HPDE6-E6E7 (cell line): ENCODE measurements at regions not wholly inside any gene's neighbourhood (a gene's known extent, or its start where the extent isn't known, plus 50 kb on each side); places are given as distances from the start of the nearest gene placed in this dataset.
"Not testable (repeated sequence)": the region's sequence is repeated elsewhere in the genome, so short reads cannot be mapped to it uniquely, and the experiment has no call there.

Experiments
- DNase-seq: peaks from one replicate; pipeline ENCODE4 v3.0.0; 2011; ENCODE audit warnings: missing footprints; ENCODE audit errors: extremely low spot score

DNA sequence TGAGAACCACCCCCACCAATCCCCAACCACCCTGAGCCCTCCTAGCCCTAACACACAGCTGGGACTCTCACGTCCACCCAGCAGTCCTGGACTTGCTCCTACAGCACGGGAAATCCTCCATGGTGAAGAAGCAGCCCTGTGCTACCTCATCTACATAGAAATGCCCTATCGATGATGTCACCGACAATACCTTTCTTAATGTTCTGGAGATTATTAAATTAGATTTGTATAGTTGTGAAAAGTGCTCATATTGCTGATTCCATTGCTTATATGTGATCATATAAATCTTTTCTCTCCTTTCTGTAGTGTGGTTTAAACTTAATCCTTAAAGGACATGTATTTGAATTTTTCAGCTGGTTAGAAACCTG lies 97.1 kb downstream of the PPIAL4G start:
- not testable (repeated sequence) for DNase-seq

DNA sequence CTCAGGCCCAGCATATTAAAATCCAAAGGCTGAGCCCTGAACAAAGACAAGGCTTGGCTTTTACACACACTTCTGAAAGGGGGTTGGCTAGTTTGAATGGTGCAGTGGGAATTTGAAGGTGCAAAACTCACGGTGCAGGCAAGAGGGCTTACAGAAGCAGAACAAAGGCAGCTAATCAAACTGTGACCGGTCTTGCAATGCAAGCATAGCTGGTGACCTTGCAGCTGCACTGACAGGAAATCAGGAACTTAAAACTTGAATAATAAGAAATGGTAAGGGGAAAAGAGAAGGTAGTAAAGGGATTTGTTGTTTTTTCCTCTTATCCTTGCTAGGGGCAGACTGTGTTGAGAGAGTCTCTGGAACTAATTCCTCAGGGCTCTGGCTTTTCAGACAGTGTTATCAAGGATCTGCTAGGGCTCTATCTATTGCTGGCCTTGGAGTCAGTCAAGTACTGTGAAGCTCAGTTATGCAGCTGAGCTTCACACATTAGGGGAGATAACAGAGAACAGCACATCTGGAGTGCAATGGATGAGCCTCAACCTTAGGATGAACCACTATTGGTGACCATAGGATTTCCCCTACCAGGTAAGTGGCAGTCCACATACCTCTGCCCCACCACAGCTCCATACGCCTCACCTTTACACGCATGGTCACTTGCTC lies 97.6 kb downstream of the PPIAL4G start:
- DNase-seq = no peak

DNA sequence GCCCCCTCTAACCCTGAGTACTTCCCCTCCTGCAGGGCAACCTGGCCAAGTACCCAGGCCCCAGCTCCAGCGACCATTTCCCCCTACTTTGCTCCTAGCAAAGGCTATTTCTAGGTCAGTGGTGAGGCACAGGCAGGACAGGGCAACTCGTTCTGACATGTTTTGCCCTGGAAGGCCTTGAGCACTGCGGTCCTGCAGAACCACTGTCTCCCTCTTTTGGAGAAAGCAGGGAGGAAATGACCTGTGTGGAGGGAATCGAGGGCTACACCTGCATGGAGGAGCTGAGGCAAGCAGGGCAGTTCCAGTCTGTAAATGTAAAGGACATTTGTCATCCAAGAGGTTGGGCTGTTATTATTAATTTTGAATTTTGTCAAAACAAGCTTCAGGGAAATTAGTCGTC lies 99.1 kb downstream of the PPIAL4G start:
- DNase-seq = peak; percentile 34

- DNase-seq = no peak
These were observed 103.4 kb downstream of the PPIAL4G start for GRCh38 chr1:148379697-148380096.

DNA sequence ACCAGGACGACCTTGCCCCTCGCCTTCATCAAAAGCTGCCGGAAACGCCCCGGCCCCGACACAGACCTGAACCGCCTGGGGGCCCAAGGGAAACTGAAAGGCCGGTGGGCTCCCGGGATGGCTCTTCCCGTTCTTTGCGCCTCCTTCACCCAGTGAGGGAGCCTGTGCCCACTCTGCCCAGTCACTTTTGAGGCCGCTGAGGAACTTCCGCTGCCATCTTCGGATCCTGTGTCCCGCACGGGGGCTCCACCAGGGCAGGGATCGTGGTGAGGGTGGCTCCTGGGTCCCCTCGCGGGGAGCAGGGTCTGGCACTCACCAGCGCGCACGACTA lies 104.0 kb downstream of the PPIAL4G start:
- DNase-seq = no peak

GRCh38 chr1:148377992-148378391 lies 105.1 kb downstream of the PPIAL4G start:
- DNase-seq = not testable (repeated sequence)

GRCh38 chr1:148377045-148377444 lies 106.1 kb downstream of the PPIAL4G start:
- not testable (repeated sequence) for DNase-seq

GRCh38 chr1:148374101-148374500 lies 109.0 kb downstream of the PPIAL4G start:
- no peak for DNase-seq

GRCh38 chr1:148373192-148373925 lies 109.7 kb downstream of the PPIAL4G start:
- DNase-seq = no peak

DNA sequence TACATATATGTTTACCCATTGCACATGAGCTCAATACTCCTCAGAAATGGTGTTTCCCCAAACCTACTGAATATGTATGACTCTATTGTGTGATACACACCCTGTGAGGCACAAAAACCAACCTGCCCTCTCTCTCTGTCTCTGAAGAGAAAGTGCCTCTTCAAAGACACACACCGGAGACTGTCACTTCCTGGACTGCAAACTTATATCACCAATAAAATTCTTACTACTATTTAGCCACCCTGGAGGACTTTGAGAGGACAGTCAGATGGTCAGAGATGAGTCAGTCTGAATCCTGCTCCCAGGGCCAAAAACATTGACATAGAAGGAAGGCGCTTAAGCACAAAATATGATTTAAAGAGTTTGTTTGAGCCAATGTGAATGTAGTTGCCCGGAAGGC lies 110.4 kb downstream of the PPIAL4G start:
- no peak for DNase-seq

- DNase-seq = not testable (repeated sequence)
These were observed 110.9 kb downstream of the PPIAL4G start for GRCh38 chr1:148372051-148372726.

DNA sequence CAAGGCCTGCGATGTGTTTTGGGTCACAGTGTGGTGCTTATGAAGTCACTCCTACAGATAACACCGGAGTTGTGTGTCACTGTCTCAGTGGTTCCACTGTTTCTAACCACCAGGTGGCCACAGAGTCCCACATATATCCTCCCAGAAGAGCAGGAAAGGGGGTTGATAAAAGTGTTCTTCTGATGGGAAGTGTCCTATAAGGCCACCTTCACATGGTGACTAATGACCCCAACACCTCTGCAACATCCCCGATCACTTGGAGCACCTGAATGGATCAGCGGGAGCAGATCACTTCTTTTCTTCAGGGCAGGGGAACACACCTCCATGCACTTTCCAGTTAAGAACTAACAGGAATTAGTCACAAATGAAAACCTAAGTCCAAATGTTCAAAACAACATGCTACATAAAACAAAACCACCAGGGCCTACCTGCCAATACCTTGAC lies 111.5 kb downstream of the PPIAL4G start:
- not testable (repeated sequence) for DNase-seq

- not testable (repeated sequence) for DNase-seq
These were observed 112.4 kb downstream of the PPIAL4G start for GRCh38 chr1:148370661-148371060.

GRCh38 chr1:148367596-148367995 lies 115.5 kb downstream of the PPIAL4G start:
- DNase-seq = no peak

DNA sequence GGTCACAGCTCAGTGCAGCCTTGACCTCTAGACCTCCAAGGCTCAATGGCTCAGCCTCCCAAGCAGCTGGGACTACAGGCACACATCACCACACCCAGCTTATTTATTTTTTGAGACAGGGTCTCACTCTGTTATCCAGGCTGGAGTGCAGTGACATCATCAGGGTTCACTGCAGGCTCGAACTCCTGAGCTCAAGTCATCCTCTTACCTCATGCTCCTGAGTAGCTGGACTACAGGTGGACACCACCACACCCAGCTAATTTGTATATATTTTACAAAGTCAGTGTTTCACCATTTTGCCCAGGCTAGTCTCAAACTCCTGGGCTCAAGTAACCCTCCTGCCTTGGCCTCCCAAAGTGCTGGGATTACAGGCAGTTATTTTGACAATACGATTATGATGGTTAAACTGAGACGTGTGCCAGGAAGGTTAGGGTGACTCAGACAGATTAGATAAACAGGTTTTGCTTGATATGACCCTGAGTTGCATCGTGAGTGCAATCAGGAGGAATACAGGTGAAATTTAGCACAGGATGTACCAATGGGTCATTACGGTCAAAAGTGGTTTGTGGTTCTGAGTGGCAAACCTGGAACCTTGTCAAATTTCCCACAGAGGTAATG lies 116.9 kb downstream of the PPIAL4G start:
- not testable (repeated sequence) for DNase-seq

GRCh38 chr1:148365151-148365550 lies 118.0 kb downstream of the PPIAL4G start:
- not testable (repeated sequence) for DNase-seq

DNA sequence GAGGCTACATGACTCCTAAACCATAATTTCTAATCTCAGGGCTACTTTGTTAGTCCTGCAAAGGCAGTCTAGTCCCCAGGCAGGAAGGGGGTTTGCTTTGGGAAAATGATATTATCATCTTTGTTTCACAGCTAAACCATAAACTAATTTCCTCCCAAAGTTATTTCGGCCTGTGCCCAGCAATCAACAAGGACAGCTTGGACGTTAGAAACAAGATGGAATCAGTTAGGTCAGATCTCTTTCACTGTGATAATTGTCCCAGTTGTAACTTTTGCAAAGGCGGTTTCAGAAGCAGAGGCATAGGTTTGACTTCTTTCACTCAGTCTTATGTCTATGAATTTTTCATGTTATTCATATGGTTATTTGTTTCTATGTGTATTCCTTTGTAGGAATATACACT lies 119.1 kb downstream of the PPIAL4G start:
- not testable (repeated sequence) for DNase-seq

DNA sequence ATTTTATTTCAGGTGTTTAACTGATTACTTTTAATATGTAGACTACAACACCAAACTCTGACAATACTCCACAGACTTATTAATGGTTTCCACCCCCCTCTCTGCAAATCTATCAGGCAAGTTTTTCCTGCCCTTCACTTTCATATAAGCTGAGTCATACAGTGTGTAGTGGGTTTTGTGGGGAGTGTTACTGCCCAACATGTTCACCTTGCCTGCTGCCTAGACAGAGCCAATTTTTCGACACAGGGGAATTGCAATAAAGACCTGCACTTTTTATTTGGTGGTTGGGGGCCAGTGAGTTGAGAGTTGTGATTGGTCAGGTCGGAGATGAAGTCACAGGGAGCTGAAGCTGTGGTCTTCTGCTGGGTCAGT lies 119.7 kb downstream of the PPIAL4G start:
- DNase-seq = no peak

DNA sequence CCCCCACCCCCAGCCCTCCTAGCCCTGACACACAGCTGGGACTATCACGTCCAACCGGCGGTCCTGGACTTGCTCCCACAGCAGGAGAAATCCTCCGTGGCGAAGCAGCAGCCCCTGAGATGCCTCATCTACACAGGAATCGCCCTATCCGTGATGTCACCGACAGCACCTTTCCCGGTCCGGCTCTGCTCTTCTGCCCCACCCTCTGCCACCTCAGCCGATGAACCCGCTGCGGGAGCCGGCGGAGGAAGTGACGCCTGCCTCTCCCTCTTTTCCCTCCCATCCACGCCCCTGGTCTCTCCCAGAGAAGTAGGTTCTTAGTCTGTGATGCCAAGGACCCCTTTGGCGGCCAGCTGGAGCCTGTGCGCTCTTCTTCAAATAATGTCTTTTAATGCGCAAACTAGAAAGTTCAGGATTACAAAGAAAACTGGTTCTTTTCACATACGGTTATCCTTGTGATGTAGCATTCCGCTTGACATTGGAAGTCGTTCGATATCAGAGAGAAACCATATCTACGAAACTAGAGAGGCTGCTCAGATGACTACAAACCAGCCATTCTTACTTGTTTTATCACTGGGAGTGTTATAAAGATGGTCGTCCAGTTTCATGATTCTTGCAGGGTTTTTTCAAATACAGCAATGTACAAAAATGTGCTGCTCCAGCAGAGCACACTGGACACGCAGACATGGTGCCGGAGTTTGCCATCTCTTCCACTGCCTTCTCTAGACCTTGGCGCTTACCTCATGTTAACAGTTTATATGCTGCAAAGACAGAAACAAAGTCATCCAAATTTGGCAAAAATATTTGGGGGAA lies 120.3 kb downstream of the PPIAL4G start:
- peak; percentile 64 for DNase-seq

DNA sequence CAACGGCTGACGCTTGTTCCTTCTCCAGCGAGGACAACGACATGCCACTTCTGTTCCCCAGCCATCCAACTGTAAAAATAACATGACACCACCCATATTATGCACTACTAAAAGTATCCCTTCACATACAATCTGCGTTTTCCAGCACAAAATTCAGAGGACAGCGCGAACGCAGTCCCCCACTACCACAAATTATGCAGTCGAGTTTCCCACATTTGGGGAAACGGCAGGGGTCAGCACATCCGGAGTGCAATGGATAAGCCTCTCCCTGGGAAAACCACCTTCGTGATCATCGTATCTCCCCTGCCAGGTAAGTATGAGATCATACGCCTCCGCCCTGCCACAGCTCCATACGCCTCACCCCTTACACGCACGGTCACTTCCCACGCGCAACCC lies 120.9 kb downstream of the PPIAL4G start:
- no peak for DNase-seq

DNA sequence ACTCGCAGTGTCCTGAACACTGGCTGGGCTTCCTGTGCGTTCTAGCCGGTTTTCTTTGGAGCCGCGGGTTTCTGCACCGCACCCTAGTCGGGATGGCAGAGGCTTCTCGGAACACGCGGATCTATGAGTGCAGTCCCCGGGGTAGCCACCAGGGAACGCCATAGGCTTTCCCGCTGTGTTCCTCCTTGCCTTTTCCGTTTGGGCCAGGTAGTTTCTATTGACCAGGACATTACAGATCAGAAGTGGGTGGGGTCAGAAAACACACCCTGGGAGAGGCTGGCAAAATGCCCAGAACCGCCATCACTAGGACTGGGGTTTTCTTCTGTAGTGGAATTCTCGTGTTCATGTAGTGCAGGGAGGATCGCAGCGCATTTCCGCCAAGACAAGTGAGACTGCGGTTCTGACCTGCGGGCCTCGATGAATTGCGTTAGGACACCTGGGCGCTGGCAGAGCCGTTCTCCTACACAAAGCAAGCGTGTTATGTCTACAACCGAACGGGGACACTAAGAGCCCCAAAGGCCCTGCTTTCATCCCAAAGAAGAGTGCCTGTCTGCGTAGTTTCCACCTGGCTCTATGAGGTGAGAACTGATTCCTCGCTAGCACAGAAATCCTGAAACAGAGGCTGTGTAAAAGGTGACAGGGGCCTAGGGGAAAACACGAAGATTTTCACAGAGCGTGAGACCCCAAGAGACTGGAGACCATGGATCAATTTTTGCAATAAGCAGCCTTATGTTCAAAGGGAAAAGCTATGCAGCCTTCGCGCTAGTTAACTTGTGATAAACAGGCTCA lies 121.5 kb downstream of the PPIAL4G start:
- DNase-seq = not testable (repeated sequence)
